Coronary artery (tissue), 2 donors: ENCODE measurements at regions not wholly inside any gene's neighbourhood (a gene's known extent, or its start where the extent isn't known, plus 50 kb on each side); places are given as distances from the start of the nearest gene placed in this dataset.

Experiments used
- DNase-seq: peaks from one replicate; pipeline ENCODE4 v3.0.0-alpha.2; 2017; ENCODE audit warnings: low spot score
- H3K27ac ChIP-seq, 2 donors: fragments of 200-600 bp; sonication (generic); one replicate each; pipeline ENCODE4 v1.5.1; 2016 to 2019
- H3K4me3 ChIP-seq: fragments of 200-600 bp; sonication (generic); 2 replicates; pipeline ENCODE4 v1.5.1; 2016; ENCODE audit warnings: mild to moderate bottlenecking, moderate library complexity
- TF ChIP-seq, protein P1 (sequence below): fragments of 200-600 bp; sonication (generic); IDR thresholded peaks from one replicate; pipeline ENCODE4 v1.5.1; 2019; ENCODE audit warnings: antibody characterized with exemption

GRCh38 chr11:109756521-109756920 is 334.5 kb downstream of the C11orf87 start:
- DNase-seq: no peak
- H3K4me3 ChIP-seq: no peak overlapping the region
- no peak overlapping the region for H3K27ac ChIP-seq
- TF ChIP-seq, protein P1, sequence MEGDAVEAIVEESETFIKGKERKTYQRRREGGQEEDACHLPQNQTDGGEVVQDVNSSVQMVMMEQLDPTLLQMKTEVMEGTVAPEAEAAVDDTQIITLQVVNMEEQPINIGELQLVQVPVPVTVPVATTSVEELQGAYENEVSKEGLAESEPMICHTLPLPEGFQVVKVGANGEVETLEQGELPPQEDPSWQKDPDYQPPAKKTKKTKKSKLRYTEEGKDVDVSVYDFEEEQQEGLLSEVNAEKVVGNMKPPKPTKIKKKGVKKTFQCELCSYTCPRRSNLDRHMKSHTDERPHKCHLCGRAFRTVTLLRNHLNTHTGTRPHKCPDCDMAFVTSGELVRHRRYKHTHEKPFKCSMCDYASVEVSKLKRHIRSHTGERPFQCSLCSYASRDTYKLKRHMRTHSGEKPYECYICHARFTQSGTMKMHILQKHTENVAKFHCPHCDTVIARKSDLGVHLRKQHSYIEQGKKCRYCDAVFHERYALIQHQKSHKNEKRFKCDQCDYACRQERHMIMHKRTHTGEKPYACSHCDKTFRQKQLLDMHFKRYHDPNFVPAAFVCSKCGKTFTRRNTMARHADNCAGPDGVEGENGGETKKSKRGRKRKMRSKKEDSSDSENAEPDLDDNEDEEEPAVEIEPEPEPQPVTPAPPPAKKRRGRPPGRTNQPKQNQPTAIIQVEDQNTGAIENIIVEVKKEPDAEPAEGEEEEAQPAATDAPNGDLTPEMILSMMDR: no peak

DNA sequence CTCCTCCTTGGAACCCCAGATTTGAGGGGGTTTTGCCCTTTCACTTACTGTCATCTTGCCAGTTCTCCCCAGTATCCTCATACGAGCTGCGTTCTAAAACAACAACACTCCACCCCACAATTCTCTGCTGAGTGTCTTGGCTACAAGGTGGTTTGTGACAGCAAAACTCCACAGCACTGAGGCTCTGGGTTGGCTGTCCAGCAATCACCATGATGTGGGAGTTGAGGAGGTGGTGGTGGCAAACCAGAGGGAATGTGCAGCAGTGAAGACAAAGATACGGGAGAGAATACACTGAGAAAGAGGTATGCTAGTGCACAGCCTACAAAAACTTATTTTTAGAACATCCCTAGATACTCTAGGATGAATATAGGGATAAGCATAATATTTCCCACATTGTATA is 335.0 kb downstream of the C11orf87 start:
- Histone ChIP-seq H3K27ac (no peak overlapping the region), H3K4me3 (no peak overlapping the region)
- TF ChIP-seq, protein P1: no peak
- no peak for DNase-seq

- no peak overlapping the region for H3K27ac ChIP-seq
- DNase-seq: no peak
- H3K4me3 ChIP-seq: no peak overlapping the region
- TF ChIP-seq, protein P1: no peak
These were observed 330.6 kb upstream of the ZC3H12C start for GRCh38 chr11:109762546-109762945.

DNA sequence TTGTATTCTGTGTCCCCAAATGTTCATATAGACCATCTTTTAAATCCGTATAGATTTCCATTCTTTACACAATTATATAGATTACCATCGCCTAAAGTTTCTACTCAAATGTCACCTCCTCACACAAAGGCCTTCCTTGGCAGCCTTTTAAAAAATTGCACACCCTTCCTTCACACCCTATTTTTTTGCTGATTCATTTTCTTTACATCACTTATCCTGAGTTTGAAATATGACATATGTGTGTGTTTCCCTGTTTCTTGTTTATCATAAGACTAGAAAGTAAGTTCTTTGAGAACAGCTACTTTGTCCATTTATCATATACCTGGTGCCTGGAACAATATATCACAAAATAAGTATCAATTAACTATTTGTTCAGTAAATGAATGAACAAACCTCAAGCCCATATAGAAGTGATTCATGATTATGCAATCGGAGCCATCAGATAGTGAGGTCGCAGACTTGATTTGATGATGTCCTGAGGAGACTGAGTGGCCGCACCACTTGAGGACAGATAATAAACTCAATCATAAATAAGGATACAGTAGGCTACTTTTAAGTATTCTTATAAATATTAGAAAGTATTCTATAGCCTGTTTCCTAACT is 327.4 kb upstream of the ZC3H12C start:
- no peak for DNase-seq
- H3K27ac ChIP-seq: no peak overlapping the region
- TF ChIP-seq, protein P1: no peak
- H3K4me3 ChIP-seq: no peak overlapping the region

DNA sequence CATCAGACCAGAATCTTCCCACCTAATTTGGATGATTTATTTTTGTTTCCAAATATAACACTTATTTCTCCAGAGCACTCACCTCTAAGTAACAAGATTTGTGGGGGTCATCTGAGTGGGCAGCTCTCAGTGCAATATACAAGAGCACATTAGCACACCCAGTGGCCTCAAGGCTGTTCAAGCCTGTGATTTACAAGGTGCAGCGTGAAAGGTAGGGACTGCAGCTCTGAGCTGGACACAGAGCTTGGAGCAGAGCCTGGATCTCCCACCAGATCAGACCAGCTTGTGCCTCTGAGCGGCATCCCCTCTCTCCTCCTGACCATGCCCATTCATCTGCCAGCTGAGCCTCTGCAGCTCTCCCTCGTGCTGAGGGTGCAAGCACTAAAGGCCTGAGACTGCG is 323.3 kb upstream of the ZC3H12C start:
- no peak for DNase-seq
- TF ChIP-seq, protein P1: no peak
- H3K4me3 ChIP-seq: no peak overlapping the region
- H3K27ac ChIP-seq: no peak overlapping the region

GRCh38 chr11:109770323-109770722 is 322.9 kb upstream of the ZC3H12C start:
- no peak for DNase-seq
- H3K4me3 ChIP-seq: no peak overlapping the region
- H3K27ac ChIP-seq: no peak overlapping the region
- TF ChIP-seq, protein P1: no peak

- Histone ChIP-seq H3K27ac (no peak overlapping the region), H3K4me3 (no peak overlapping the region)
- TF ChIP-seq, protein P1: no peak
- no peak for DNase-seq
These were observed 320.3 kb upstream of the ZC3H12C start for GRCh38 chr11:109772892-109773291.
